ENCODE measurements at regions not wholly inside any gene's neighbourhood (a gene's known extent, or its start where the extent isn't known, plus 50 kb on each side); places are given as distances from the start of the nearest gene placed in this dataset.
"Not testable (repeated sequence)": the region's sequence is repeated elsewhere in the genome, so short reads cannot be mapped to it uniquely, and the experiment has no call there.

DNA sequence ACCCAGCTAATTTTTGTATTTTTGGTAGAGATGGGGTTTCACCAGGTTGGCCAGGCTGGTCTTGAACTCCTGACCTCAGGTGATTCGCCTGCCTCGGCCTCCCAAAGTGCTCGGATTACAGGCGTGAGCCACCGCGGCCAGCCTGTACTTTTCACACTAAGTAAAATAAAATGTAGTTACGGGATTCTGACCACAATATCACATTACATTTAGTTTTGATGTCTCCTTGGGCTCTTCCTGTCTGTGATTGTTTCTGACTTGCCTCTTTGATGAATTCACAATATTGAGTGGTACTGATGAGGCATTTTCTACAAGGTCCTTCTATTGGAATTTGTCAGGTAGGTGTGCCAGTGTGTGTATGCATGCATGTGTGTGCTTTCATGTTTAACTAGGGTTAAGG, 658.6 kb upstream of the TMEM132C start:
- not testable (repeated sequence) for H3K9me3 ChIP-seq (ENCODE audit: insufficient read depth in 2 of 2, low read depth in 1 of 2, low read length in 1 of 2); H2AK5ac ChIP-seq (ENCODE audit: low read depth, low read length); H3K79me1 ChIP-seq (ENCODE audit: low read depth, low read length); H2BK5ac ChIP-seq (ENCODE audit: low read depth, low read length); H3K9ac ChIP-seq (replicated peaks in 1 of 4; ENCODE audit: extremely low read depth in 1 of 4, low read depth in 3 of 4, low read length in 3 of 4); H2BK12ac ChIP-seq (ENCODE audit: low read depth, low read length); H3K4me3 ChIP-seq (ENCODE audit: extremely low read depth in 1 of 4, insufficient read depth in 2 of 4, low read depth in 3 of 4, low read length in 4 of 4); H4K8ac ChIP-seq (ENCODE audit: extremely low read depth, insufficient read depth, low read length); H2AFZ ChIP-seq (ENCODE audit: low read length); H3K23me2 ChIP-seq (ENCODE audit: low read depth, low read length); H3K56ac ChIP-seq (replicated peaks; ENCODE audit: insufficient read length, low read depth, low read length); H3K4me2 ChIP-seq (ENCODE audit: insufficient read depth in 1 of 2, low read depth in 2 of 2, low read length in 2 of 2); H3K27me3 ChIP-seq (replicated peaks in 1 of 4; ENCODE audit: control insufficient read depth in 3 of 4, extremely low read depth in 1 of 4, insufficient read depth in 3 of 4, low read length in 3 of 4); H3K4ac ChIP-seq (replicated peaks; ENCODE audit: insufficient read length, low read depth, low read length); H3K14ac ChIP-seq (ENCODE audit: insufficient read length); H3K27ac ChIP-seq (ENCODE audit: low read depth, low read length); H3K18ac ChIP-seq (ENCODE audit: extremely low read depth, low read length); H2BK15ac ChIP-seq (ENCODE audit: low read length); DNase-seq (ENCODE audit: low read depth in 1 of 2, low spot score in 2 of 2); H3K36me3 ChIP-seq (ENCODE audit: control insufficient read depth in 2 of 4, insufficient read depth in 4 of 4, low read length in 3 of 4); H3K79me2 ChIP-seq (ENCODE audit: control insufficient read depth in 1 of 2, insufficient read depth in 2 of 2, low read length in 2 of 2); H3K23ac ChIP-seq (ENCODE audit: insufficient read length); H2BK20ac ChIP-seq (ENCODE audit: low read length); H2BK120ac ChIP-seq (replicated peaks; ENCODE audit: low read depth, low read length); H4K20me1 ChIP-seq (replicated peaks in 1 of 2; ENCODE audit: control insufficient read depth in 1 of 2, insufficient read depth in 2 of 2, low read length in 2 of 2); H4K5ac ChIP-seq (ENCODE audit: insufficient read length, low read depth, low read length); H4K91ac ChIP-seq (replicated peaks; ENCODE audit: insufficient read length, low read length); FAIRE-seq
- CTCF ChIA-PET (ENCODE audit: partially characterized antibody), result interaction anchor here (1.0 to 1.2 kb wide), 3 partner anchors 12 to 144 kb away, joined by 3 to 4 read pairs (median 3); no protein-coding TSS in a partner anchor
- 93% methylated on average over 7 of the region's 7 CpGs; no CpG with 5 or more reads in 1 of the 2 experiments for WGBS, 2 experiments (ENCODE audit: extremely low coverage in 1 of 2, insufficient coverage in 1 of 2, insufficient read length in 1 of 2, insufficient replicate concordance in 2 of 2, low coverage in 1 of 2, low lambda C conversion rate in 2 of 2, missing lambda C conversion rate in 1 of 2)
- peaks cover 2 to 11% (median 4%) of the 10 kb centered on the region in 4 experiments; a peak in 6 of 7 replicates for H3K4me1 ChIP-seq (replicated peaks in 1 of 4; ENCODE audit: control insufficient read depth in 3 of 4, insufficient read depth in 4 of 4, low read length in 3 of 4)
- POLR2A ChIA-PET (ENCODE audit: partially characterized antibody), result interaction anchor here (1.1 kb wide), 2 partner anchors 11 to 12 kb away, joined by 3 read pairs; no protein-coding TSS in a partner anchor
